GM19324 (cell line): ENCODE measurements at regions not wholly inside any gene's neighbourhood (a gene's known extent, or its start where the extent isn't known, plus 50 kb on each side); places are given as distances from the start of the nearest gene placed in this dataset.
"Not testable (repeated sequence)": the region's sequence is repeated elsewhere in the genome, so short reads cannot be mapped to it uniquely, and the experiment has no call there.

Experiments
- ATAC-seq: cut with Tn5 transposase; IDR thresholded peaks from one replicate; pipeline ENCODE4 v1.9.1; 2021; ENCODE audit warnings: mild to moderate bottlenecking, moderate library complexity; ENCODE audit not compliant: unreplicated experiment, low FRiP score

DNA sequence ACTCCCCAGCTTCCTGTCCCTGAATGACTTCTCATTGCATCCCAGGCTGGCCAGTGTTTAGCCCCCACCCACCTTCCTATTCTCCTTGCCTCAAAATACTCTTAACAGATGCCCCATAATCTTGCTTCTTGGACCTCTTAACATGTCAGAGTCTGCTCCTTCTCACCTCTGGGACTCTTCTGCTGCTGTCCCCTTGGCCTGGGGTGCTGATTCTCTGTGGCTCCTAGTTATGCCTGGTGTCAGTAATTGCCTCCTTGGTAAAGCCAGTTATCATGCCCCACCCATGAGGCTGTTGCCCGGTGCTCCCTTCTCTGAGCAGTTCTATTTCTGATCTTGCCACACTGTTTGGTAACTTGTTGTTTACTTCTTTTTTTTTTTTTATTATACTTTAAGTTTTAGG, 256.8 kb downstream of the STIM2 start:
- no peak for ATAC-seq

DNA sequence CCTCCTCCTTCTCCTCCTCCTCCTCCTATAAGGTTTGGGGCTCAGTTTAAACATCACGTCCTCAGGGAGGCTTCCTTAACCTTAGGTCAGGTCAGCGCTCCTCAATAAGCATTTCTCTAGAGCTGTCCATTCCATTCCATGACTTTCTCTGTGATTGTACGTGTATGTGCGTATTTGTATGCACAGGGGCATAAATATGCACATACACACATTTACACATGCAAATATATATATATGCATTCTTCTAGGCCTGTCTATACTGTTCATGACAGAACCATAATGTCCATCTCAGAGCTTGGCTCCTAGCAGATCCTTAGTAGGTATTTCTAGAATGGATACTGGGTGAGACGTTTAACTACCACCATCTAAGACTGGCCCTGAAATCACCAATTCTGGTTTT, 258.6 kb downstream of the STIM2 start:
- ATAC-seq: no peak

DNA sequence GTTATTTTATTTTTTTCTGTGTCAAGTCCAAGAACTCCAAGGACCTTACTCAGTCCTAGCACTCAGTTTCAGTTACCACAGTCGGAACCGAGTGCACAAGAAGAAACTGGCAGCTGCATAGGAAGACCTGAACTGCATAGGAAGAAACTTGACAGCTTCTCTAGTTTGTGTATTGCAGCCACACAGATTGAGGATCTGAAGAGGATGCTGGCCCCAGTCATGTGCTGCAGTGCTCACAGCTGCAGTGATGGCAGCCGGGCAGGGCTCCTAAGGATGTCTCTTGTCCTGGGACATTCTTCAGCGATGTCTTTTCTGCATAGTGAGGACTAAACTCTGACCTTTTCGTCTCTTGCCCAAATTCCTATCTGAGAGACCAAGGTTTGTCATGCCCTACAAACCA, 261.2 kb downstream of the STIM2 start:
- no peak for ATAC-seq

DNA sequence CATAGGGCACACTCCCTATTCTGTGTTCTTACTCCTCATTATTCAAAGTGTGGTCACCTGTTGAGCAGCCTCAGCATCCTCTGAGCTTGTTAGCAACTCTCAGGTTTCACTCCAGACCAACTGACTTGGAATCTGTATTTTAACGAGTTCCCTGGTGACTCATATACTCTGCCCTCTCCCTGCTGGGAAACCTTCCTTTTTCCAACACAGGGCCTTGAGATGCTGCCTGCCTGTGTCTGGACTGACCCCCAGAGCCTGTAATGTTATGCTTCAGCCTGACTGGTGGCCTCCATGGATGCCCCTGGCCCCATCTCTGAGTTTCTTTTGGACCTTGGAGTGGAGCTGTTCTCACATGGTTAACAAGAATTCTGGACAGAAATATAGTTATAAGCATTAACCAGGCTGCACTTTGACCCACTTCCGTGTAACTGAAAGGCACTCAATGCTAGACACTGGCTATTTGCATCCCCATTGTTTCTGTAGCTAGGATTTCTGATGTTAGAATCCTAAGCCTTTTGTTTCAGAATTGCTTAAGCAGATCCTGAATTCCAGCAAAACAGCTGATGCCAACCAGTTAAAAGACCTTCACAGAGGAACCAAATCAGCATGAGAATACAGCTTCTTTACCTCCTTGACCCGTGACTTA, 262.6 kb downstream of the STIM2 start:
- ATAC-seq: no peak

DNA sequence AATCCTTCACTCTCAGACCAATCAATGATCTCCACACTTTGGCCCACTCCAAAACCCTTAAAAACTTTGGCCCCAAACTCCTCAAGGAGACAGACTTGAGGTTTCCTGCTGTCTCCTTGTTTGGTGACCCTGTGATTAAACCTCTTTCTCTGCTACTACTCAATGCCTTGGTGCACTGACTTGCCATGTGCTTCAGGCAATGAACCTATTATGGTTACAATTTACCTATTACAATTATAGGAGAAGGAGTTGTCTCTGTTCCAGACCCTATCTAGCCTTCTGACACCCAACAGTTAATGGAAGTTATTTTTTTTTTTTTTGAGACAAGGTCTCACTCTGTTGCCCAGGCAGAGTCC, 263.1 kb downstream of the STIM2 start:
- no peak for ATAC-seq

DNA sequence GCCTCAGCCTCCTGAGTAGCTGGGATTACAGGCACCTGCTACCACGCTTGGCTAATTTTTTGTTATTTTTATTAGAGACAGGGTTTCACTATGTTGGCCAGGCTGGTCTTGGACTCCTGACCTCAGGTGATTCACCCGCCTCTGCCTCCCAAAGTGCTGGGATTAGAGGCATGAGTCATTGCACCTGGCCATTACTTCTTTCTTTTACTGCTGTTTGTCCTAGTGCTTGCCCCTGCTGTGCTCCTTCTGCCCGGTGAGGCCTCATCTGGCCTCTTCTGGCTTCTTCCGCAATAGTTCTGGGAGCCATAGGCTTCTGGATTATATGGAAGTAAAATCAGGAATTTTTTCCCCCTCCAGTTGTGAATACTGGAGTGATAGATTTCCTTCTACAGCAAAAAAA, 266.3 kb downstream of the STIM2 start:
- not testable (repeated sequence) for ATAC-seq

DNA sequence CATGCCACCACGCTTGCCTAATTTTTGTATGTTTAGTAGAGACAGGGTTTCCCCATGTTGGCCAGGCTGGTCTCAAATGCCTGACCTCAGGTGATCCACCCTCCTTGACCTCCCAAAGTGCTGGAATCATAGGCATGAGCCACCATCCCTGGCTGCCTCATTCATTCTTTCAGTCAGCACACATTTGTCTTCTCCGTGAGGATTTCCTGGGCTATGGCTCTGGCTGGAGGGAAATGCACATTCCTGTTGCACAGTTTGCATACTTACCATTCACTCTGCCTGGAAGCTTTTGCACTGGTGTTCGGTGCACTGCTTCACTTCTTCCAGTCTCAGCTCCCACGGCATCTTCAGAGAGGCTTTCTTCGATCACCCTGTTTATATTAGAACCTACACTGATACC, 267.8 kb downstream of the STIM2 start:
- ATAC-seq: no peak

DNA sequence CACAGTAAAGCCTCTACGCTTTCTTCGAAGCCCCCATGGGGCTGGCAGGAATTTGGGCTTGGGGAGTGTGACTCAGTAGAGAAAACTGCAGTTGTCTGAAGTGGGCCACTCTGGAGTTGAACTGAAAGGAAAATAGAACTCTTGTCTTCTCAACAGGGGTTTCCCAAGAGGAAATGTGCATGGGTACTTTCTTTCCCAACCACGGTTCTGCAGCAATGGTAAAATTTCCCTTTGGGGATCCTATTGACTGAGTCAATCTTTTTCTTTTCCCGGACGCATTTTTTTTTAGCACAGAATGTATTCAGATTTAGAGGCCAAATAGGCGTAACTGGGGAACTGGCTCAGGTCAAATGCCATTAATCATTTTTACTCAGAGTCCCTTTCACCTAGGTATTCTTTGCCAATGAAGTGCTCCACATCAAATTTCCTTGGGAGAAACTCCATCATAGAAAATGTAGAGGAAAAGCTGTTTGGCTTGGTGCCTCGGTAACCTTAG, 269.3 kb downstream of the STIM2 start:
- ATAC-seq: no peak

DNA sequence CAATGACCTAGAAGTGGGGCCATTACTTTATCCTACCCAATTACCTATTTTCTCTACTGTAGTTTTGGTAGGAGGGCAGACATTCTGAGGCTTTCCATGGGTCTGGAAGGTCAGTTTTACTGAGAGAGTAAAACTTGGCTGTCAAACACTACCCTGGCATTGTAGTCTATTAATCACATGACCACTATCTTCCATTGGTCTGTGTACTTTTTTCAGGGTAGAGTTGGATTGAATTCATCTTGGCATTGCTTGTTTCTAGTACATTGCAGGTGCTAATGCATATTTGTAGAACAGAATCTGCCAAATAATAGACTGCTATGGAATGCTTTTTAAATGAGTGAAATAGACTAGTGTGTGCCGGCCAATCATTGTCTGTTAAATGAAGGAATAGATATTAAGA, 271.9 kb downstream of the STIM2 start:
- ATAC-seq: no peak

DNA sequence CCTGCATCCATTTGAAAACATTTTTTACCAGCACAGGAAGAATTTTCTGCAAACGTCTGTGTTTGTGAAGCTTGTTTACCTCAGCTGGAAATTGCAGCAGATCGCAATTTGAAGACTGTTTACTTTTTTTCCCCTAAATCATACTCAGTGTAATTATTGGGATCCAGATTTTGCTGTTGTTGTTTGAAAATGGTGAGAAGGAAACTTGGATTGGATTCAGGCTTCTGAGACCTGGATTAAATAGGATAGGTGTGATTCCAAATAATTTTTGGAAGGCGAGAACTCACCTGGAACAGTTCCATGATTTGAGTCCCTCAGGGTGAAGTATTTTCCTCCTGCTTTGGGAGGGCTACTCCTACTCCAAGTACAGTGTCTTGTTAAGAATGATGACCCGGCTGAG, 279.8 kb downstream of the STIM2 start:
- ATAC-seq: no peak

DNA sequence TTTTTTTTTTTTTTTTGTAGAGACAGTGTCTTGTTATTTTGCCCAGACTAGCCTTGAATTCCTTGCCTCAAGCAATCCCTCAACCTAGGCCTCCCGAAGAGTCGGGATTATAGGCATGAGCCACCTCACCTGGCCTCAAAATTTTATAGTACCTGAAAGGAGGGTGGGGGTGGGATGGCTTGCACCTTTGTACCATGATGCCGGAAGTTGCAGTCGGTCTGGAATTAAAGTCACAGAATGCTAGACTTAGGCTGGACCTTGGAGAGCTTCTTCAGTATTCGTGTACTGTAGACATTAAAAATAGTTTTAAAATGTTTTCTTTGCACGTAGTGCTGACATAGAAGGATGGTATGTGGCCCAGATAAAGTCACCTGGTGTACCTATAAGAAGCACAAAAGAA, 280.9 kb downstream of the STIM2 start:
- no peak for ATAC-seq

DNA sequence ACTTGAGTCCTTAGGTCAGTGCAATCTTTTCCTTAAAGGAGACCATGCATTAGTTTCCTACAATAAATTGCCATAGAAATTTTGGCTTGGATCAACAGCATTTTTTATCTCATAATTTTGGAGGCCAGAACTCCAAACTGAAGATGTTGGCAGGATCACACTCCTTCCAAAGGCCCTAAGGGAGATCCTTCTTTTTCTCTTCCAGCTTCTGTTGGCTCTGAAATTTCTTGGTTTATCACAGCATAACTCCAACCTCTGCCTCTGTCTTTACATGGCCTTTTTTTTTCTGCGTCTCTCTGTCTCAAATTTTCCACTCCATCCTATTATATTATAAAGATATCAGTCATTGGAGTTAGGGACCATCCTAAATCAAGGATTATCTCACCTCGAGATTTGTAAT, 282.2 kb downstream of the STIM2 start:
- no peak for ATAC-seq

DNA sequence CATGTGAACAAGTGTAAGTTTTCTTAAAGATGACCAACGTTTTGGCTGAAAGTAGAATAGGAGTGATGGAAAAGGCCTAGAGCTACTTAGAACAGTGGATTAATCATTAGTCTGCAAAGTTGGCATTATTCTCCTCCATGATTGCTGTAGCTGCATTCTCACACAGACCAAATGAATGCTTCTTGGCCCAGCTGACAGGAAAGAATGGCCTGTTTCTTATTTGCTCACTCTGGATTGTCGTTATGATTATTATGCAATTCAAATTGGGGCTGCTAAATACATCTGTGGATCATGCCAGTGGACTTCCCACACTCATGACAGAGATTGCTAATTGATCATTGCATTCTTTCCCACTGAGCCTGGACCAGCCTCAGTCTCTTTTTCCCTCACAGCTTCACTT, 285.0 kb downstream of the STIM2 start:
- ATAC-seq: no peak

DNA sequence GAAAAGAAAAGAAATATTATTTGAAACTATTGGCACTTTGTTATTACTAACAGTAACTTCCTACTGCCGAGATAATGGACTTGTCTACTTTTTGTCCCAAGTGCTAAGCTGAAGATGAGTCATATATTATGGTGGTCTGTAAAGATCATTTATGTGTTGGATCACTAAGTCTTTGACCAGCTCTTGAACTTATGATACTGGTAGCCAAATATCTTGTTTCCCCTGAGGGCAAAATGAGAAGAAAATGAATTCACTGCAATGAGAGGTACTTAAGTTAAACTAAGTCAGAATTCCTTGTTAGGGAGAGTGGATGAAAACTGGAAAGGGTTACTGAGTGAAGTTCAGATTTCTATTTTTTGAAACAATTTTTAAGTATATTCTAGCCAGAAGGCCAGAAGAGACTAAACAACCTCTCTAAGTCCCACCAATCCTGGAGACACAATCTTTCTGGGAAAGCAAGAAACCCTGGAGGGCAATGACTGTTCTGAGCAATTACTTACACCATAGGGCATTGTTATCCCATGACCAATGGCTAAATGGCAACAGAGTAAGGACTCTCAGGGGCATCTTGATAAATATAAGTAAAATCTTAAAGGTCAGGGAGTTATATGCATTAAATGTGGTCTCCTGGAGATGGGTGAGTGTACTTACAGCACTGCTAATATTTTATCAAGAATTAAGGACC, 287.7 kb downstream of the STIM2 start:
- no peak for ATAC-seq

DNA sequence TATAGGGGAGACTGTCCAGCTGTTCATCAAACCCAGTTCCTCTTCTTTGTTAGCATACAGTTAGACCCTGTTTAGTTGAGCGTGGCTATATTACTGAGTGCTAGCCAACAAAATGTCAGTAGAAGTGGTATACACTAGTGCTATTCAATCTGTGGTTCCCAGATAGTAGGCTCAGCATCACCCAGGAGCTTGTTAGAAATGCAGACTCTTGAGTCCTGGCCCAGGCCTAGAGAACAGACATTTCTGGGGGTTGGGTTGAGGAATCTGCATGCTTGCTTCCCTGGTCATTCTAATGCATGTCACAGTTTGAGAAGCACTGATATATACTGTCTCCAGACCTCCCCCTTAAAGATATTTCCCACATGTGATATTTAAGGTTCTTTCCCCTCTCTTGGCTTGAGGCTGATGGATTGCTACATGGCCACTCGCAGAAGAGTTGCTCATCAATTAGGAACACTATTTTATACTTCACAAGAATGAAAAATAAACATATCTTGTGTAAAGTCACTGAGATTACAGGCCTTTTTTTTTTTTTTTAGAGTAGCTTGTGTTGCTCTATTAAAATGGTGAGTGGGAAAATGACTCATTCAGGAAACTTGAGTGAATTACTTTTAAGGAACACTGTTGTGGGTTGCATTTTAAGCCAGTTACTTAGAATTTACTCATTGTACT, 289.0 kb downstream of the STIM2 start:
- no peak for ATAC-seq

DNA sequence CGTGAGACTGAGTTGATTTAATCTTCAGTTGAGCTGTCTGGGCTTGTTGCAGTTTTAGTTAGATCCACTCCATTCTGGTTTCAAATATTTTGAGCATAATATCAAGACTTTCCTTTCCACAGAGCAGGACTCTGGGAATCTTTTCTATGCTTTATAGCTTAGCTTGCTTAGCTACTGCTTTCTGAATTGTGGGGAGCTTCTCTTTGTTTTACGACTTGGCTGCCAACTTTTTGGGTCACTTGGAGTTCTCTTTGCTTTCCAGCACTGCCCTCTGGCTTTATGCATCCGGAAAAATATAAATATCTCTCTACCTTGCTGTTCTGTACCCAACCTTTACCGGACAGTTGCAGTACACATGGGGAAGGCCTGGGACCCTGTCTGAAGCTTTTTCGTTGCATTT, 292.1 kb downstream of the STIM2 start:
- no peak for ATAC-seq

DNA sequence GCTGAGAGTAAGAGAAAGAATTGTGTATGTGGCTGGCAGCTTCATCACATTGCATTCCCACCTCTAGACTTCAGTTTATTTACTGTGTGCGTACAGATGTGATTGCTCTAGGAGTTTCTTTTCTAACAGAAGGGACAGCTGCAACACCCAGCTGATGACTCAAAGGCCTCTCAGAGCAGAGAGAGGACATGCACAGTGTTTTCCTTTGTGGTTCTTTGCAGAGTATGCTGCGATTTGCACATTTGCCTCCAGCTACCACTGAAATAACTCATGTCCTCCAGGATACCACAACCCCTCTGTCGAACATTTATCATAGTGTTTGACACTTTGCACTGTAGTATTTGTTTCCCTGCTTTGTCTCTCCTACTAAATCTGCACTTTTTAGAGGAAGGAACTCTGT, 294.1 kb downstream of the STIM2 start:
- no peak for ATAC-seq

DNA sequence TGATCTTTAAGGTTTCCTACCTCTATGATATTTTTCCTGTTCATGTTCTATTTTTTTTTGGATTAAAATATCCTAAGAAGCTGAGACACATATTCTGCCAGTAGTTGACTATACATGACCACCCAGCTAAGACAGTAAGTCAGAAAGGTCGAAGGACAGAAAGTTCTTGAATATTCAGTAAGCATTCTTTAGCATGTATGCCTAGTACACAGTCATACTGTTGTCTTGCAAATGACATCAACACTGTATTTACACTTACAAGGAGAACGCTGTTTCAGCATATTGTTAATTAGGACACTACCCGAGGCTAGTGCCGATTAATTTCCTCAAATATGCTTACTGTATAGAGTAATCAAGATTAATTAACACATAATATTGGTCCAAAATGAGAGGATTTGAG, 300.6 kb downstream of the STIM2 start:
- ATAC-seq: no peak

DNA sequence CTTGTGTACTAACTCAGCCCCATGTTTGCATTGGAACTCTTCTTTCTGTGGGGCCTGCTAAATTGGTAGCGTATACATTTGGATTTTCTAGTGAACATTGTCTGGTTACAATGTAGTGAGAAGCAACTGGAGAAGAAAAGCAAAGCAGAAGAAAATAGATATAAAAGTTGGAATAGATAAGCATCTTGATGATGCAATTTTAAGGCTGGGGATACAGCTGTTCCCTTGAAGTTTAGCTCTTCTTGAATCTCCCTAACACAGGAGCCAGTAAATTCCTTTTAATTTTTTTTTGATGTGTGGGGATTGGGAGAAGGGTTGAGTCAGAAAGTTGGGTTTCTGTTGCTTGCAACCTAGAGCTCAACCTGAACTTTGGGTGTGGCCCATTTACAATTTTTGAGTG, 308.1 kb downstream of the STIM2 start:
- no peak for ATAC-seq

DNA sequence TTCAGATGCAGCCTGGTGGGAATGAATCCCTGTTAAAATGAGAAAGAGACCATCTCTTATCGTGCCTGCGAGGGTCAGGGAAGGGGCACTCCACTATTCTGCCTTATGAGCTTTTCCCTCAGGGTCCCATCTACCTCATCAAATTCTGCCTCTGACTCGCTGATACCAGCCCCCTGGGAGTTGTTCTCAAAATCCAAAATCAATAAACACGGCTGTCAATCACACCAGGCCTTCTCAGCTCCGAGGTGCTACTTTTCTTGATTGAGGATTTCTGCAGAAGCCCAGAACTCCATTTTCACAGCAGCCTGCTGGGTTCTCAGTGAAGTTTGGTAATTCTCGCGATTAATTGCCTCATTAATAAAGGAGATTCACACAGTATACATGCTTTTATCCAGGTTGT, 312.6 kb downstream of the STIM2 start:
- no peak for ATAC-seq

DNA sequence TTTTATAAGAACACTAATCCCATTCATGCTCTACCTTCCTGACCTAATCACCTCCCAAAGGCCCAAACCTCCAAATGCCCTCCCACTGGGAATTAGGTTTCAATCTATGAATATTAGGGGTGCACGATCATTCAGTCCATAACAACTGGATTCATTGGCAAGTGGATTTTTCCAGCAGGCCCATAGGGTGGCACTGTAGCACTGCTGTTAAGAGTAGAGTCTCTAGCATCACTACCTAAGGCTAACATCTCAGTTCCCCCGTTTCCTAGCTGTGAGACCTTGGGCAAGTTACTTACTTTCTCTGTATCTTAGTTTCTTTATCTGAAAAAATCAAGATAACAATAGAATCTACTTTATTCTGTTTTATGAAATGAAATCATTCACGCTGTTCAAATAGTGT, 315.8 kb downstream of the STIM2 start:
- no peak for ATAC-seq

DNA sequence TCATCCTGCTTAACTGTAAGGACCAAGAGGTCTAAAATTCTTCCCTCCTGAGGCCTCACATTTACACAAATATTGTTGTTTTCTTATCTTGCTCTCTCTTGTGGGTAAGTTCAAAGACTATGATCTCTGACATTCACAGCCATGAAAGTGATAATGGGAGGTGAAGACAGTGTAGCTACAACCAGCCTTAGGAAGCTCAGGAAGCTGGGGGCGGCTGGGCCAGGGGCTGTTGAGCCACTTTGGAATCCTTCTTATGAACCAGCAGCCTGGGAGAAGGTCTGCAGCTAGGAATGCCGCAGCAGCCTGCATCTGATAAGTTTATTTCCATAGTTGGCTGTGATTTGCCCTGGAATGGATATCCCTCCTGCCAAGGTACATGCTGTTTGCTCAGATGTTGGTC, 316.2 kb downstream of the STIM2 start:
- ATAC-seq: no peak
